Activated naive CD8-positive, alpha-beta T cell treated with anti-CD3 and anti-CD28 coated beads, Interleukin-2, amount 50 U/mL, for 24 hours (primary cell): ENCODE measurements at regions not wholly inside any gene's neighbourhood (a gene's known extent, or its start where the extent isn't known, plus 50 kb on each side); places are given as distances from the start of the nearest gene placed in this dataset.

Experiments used
- ATAC-seq: fragments of 150-1000 bp; cut with Tn5 transposase; one replicate; pipeline ENCODE4 v1.10.0; 2021
- DNase-seq: peaks from one replicate; pipeline ENCODE4 v3.0.0; 2021
- H3K27ac Mint-ChIP-seq: one replicate; pipeline ENCODE4 v1.8.0; 2021; ENCODE audit warnings: mild to moderate bottlenecking, mixed read lengths
- H3K27me3 Mint-ChIP-seq: one replicate; pipeline ENCODE4 v1.8.0; 2021; ENCODE audit warnings: mixed read lengths
- H3K36me3 Mint-ChIP-seq: one replicate; pipeline ENCODE4 v1.8.0; 2021; ENCODE audit warnings: low read depth, mixed read lengths
- H3K4me1 Mint-ChIP-seq: one replicate; pipeline ENCODE4 v1.8.0; 2021; ENCODE audit warnings: mixed read lengths
- H3K4me3 Mint-ChIP-seq: one replicate; pipeline ENCODE4 v1.8.0; 2021; ENCODE audit warnings: mild to moderate bottlenecking, moderate library complexity, mixed read lengths
- H3K9me3 Mint-ChIP-seq: one replicate; pipeline ENCODE4 v1.8.0; 2021; ENCODE audit warnings: mixed read lengths

DNA sequence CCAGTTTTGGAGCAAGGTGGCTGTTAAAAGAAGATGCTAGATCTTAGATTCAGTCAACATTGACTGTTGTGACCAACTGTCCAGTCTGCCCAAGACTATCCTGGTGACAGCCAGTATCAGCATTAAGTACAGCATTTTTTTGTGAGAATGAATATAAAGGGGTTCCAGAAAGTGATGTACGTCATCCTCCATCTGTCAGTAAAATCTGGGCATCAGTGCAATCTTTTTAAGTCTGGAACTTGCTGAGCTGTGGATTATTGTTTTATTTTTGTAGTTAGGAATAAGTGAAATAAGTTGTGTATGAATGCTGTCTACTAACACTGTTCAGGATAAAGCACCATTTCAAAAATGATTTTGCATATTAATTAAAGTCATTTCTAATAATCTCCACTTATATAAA is 1020.0 kb upstream of the GHITM start:
- H3K4me3 Mint-ChIP-seq = no peak overlapping the region
- H3K27me3 Mint-ChIP-seq = no peaks in the 10 kb centered on the region
- H3K4me1 Mint-ChIP-seq = no peaks in the 10 kb centered on the region
- H3K36me3 Mint-ChIP-seq = no peaks in the 10 kb centered on the region
- no peak overlapping the region for H3K27ac Mint-ChIP-seq
- DNase-seq (no peak), ATAC-seq (no peak)
- peaks cover 8% of the 10 kb centered on the region for H3K9me3 Mint-ChIP-seq

DNA sequence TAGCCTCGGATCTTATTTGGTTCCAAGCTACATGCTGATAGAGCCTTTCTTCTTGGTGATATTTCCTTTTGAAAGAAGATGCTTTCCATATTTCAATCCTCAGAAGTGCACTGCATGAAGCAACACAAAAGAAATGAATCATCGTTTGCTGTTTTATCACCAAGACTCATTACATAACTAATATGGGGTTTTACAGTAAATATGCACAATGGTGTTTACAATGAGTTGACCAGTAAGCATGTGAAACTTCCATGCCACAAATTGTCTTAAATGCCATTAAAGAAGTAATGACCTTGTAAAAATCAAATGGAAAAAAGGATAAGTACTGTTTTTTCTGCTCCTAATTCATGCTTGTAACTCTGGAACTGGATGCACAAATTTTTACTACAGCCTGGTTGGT is 1017.0 kb upstream of the GHITM start:
- Mint-ChIP-seq H3K4me1 (no peaks in the 10 kb centered on the region), H3K4me3 (no peak overlapping the region), H3K36me3 (no peaks in the 10 kb centered on the region), H3K9me3 (peaks cover 21% of the 10 kb centered on the region), H3K27me3 (no peaks in the 10 kb centered on the region), H3K27ac (no peak overlapping the region)
- ATAC-seq (no peak), DNase-seq (no peak)

- ATAC-seq = no peak
- no peaks in the 10 kb centered on the region for H3K27me3 Mint-ChIP-seq
- no peaks in the 10 kb centered on the region for H3K4me1 Mint-ChIP-seq
Observed at GRCh38 chr10:83127942-83128575, 1011.2 kb upstream of the GHITM start.

GRCh38 chr10:83140811-83141210 is 998.5 kb upstream of the GHITM start:
- H3K9me3 Mint-ChIP-seq = no peaks in the 10 kb centered on the region
- no peaks in the 10 kb centered on the region for H3K36me3 Mint-ChIP-seq
- no peaks in the 10 kb centered on the region for H3K27me3 Mint-ChIP-seq
- H3K4me1 Mint-ChIP-seq = no peaks in the 10 kb centered on the region
- DNase-seq (no peak), ATAC-seq (no peak)
- H3K27ac Mint-ChIP-seq = no peak overlapping the region
- H3K4me3 Mint-ChIP-seq = no peak overlapping the region

More at GRCh38 chr10:83127942-83128575, 1011.2 kb upstream of the GHITM start:
- H3K36me3 Mint-ChIP-seq = no peaks in the 10 kb centered on the region
- peaks cover 26% of the 10 kb centered on the region for H3K9me3 Mint-ChIP-seq
- no peak for DNase-seq
- H3K4me3 Mint-ChIP-seq = no peak overlapping the region
- no peak overlapping the region for H3K27ac Mint-ChIP-seq

DNA sequence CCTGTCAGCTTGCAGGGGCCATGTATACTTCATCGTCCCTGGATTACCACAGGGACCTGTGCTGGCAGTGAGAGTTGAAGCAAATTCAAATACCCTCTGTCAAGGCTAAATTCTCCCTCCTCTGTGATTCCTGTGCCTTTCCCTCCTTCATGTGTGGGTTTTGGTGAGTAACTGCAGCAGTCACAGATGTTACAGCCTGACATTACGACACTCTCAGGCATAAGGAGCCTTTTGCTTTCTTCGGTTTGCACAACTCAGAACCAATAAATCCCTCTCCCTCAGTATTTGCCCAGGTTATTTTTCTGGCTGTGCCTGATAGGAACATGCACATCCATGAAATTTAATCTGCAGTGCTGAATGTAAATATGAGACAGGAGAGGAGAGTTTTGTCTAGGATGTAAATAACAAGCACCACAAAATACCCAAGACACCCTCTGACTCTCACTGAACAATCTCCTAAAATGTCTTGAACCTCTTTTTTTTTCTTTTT is 997.2 kb upstream of the GHITM start:
- no peak overlapping the region for H3K4me3 Mint-ChIP-seq
- ATAC-seq = no peak
- no peaks in the 10 kb centered on the region for H3K36me3 Mint-ChIP-seq
- no peaks in the 10 kb centered on the region for H3K27me3 Mint-ChIP-seq
- no peaks in the 10 kb centered on the region for H3K4me1 Mint-ChIP-seq
- no peak for DNase-seq
- no peaks in the 10 kb centered on the region for H3K9me3 Mint-ChIP-seq
- H3K27ac Mint-ChIP-seq = no peak overlapping the region

DNA sequence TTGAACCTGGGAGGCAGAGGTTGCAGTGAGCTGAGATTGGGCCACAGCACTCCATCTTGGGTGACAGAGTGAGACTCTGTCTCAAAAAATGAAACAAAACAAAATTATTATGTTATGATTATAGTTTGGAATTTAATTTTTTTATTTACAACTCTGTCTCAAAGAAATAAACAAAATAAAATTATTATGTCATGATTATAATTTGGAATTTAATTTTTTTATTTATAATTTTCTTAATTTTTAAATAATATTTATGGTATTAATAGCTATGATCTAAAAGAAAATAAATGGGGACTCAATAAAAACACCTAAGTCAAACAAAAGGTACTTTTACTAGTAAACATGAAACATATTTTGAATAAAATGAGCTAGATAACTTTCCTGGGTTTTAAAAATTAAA is 994.8 kb upstream of the GHITM start:
- no peaks in the 10 kb centered on the region for H3K9me3 Mint-ChIP-seq
- no peak for ATAC-seq
- no peaks in the 10 kb centered on the region for H3K36me3 Mint-ChIP-seq
- H3K4me1 Mint-ChIP-seq = no peaks in the 10 kb centered on the region
- no peak overlapping the region for H3K4me3 Mint-ChIP-seq
- no peak for DNase-seq
- no peaks in the 10 kb centered on the region for H3K27me3 Mint-ChIP-seq
- H3K27ac Mint-ChIP-seq = no peak overlapping the region

GRCh38 chr10:83153714-83154113 is 985.6 kb upstream of the GHITM start:
- no peaks in the 10 kb centered on the region for H3K9me3 Mint-ChIP-seq
- no peaks in the 10 kb centered on the region for H3K27me3 Mint-ChIP-seq
- H3K4me1 Mint-ChIP-seq = no peaks in the 10 kb centered on the region
- H3K27ac Mint-ChIP-seq = no peak overlapping the region
- no peaks in the 10 kb centered on the region for H3K36me3 Mint-ChIP-seq
- DNase-seq = no peak
- no peak for ATAC-seq
- no peak overlapping the region for H3K4me3 Mint-ChIP-seq

GRCh38 chr10:83164156-83164555 is 975.2 kb upstream of the GHITM start:
- H3K4me3 Mint-ChIP-seq = no peak overlapping the region
- H3K9me3 Mint-ChIP-seq = no peaks in the 10 kb centered on the region
- DNase-seq (no peak), ATAC-seq (no peak)
- no peaks in the 10 kb centered on the region for H3K36me3 Mint-ChIP-seq
- no peaks in the 10 kb centered on the region for H3K4me1 Mint-ChIP-seq
- H3K27ac Mint-ChIP-seq = no peak overlapping the region
- no peaks in the 10 kb centered on the region for H3K27me3 Mint-ChIP-seq

- Mint-ChIP-seq H3K4me3 (no peak overlapping the region), H3K36me3 (no peaks in the 10 kb centered on the region), H3K27me3 (no peaks in the 10 kb centered on the region), H3K4me1 (no peaks in the 10 kb centered on the region), H3K27ac (no peak overlapping the region), H3K9me3 (no peaks in the 10 kb centered on the region)
- ATAC-seq = no peak
- DNase-seq = no peak
Observed at GRCh38 chr10:83165265-83165664, 974.0 kb upstream of the GHITM start.

- H3K36me3 Mint-ChIP-seq = no peaks in the 10 kb centered on the region
- no peaks in the 10 kb centered on the region for H3K4me1 Mint-ChIP-seq
- DNase-seq (no peak), ATAC-seq (no peak)
- H3K27ac Mint-ChIP-seq = no peak overlapping the region
- H3K4me3 Mint-ChIP-seq = no peak overlapping the region
- H3K27me3 Mint-ChIP-seq = no peaks in the 10 kb centered on the region
- no peaks in the 10 kb centered on the region for H3K9me3 Mint-ChIP-seq
Observed at GRCh38 chr10:83166344-83166743, 973.0 kb upstream of the GHITM start.

DNA sequence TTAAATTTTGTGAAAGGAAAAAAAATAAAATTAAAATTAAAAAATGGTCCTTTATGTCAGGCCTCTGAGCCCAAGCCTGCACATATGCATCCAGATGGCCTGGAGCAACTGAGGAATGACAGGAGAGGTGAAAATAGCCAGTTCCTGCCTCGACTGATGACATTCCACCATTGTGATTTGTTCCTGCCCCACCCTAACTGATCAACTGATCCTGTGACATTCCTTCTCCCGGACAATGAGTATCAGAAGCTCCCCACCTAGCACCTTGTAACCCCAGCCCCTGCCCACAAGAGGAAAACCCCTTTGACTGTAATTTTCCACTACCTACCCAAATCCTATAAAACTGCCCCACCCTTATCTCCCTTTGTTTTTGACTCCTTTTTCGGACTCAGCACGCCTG is 972.2 kb upstream of the GHITM start:
- Mint-ChIP-seq H3K4me3 (no peak overlapping the region), H3K36me3 (no peaks in the 10 kb centered on the region), H3K4me1 (no peaks in the 10 kb centered on the region), H3K27me3 (no peaks in the 10 kb centered on the region), H3K27ac (no peak overlapping the region), H3K9me3 (no peaks in the 10 kb centered on the region)
- ATAC-seq (no peak), DNase-seq (no peak)

GRCh38 chr10:83176901-83177300 is 962.4 kb upstream of the GHITM start:
- Mint-ChIP-seq H3K36me3 (no peaks in the 10 kb centered on the region), H3K4me1 (no peaks in the 10 kb centered on the region), H3K9me3 (peaks cover 16% of the 10 kb centered on the region), H3K4me3 (no peak overlapping the region), H3K27ac (no peak overlapping the region), H3K27me3 (no peaks in the 10 kb centered on the region)
- ATAC-seq (no peak), DNase-seq (no peak)

DNA sequence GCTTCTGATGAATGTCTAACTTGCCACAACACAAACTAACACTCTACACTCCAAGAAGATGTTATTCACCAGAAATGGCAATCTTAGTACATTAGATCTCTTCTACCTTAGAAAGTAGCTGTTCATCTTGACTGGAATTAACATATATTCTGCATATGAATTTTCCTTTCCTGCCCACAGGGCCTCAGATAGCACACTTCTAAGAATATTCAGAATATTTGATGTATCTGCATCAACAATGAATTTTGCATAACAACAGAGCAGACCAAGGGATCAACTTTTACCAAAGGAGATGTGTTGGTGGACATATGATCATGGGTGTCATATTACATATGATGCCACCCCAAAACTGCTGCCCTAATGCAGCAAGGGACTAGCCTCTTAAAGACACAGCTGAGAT is 960.8 kb upstream of the GHITM start:
- Mint-ChIP-seq H3K4me1 (no peaks in the 10 kb centered on the region), H3K36me3 (no peaks in the 10 kb centered on the region), H3K27me3 (no peaks in the 10 kb centered on the region), H3K4me3 (no peak overlapping the region), H3K27ac (no peak overlapping the region), H3K9me3 (peaks cover 6% of the 10 kb centered on the region)
- ATAC-seq (no peak), DNase-seq (no peak)

GRCh38 chr10:83179371-83179770 is 959.9 kb upstream of the GHITM start:
- Mint-ChIP-seq H3K27ac (no peak overlapping the region), H3K27me3 (no peaks in the 10 kb centered on the region), H3K4me3 (no peak overlapping the region), H3K4me1 (no peaks in the 10 kb centered on the region), H3K9me3 (peaks cover 6% of the 10 kb centered on the region), H3K36me3 (no peaks in the 10 kb centered on the region)
- ATAC-seq (no peak), DNase-seq (no peak)

- ATAC-seq (no peak), DNase-seq (no peak)
- peaks cover 6% of the 10 kb centered on the region for H3K9me3 Mint-ChIP-seq
- no peaks in the 10 kb centered on the region for H3K27me3 Mint-ChIP-seq
- H3K4me3 Mint-ChIP-seq = no peak overlapping the region
- no peaks in the 10 kb centered on the region for H3K36me3 Mint-ChIP-seq
- no peak overlapping the region for H3K27ac Mint-ChIP-seq
- no peaks in the 10 kb centered on the region for H3K4me1 Mint-ChIP-seq
Observed at GRCh38 chr10:83182076-83182475, 957.2 kb upstream of the GHITM start.

GRCh38 chr10:83184641-83185040 is 954.7 kb upstream of the GHITM start:
- Mint-ChIP-seq H3K27ac (no peak overlapping the region), H3K4me1 (no peaks in the 10 kb centered on the region), H3K27me3 (no peaks in the 10 kb centered on the region), H3K4me3 (no peak overlapping the region), H3K36me3 (no peaks in the 10 kb centered on the region), H3K9me3 (no peaks in the 10 kb centered on the region)
- DNase-seq (no peak), ATAC-seq (no peak)
